H1 (cell line): ENCODE measurements at regions not wholly inside any gene's neighbourhood (a gene's known extent, or its start where the extent isn't known, plus 50 kb on each side); places are given as distances from the start of the nearest gene placed in this dataset.

Experiments
- CTCF ChIA-PET: fragments of 300-600 bp; sonication (Branson Sonifier 250); formaldehyde crosslinking; loops from one replicate; lab custom pipeline; 2021; ENCODE audit not compliant: partially characterized antibody; lab: Charles Lee
- POLR2A ChIA-PET: fragments of 300-600 bp; sonication (Branson Sonifier 250); formaldehyde crosslinking; loops from one replicate; lab custom pipeline; 2021; ENCODE audit warnings: inconsistent platforms; ENCODE audit not compliant: partially characterized antibody; lab: Charles Lee
- DNase-seq, 2 experiments: peaks; one replicate each; pipeline versions ENCODE4 v3.0.0 to v3.0.0-alpha.2; 2010 to 2022; ENCODE audit warnings: low spot score in 2 of 2, low read depth in 1 of 2, mixed read lengths in 1 of 2
- FAIRE-seq: peaks from 2 replicates; lab custom pipeline; 2011; peaks lifted over from hg19 to GRCh38; lab: Jason Lieb, UNC
- H2AFZ ChIP-seq: 2 replicates; pipeline ENCODE4 v1.8.1; 2012; ENCODE audit warnings: low read length, inconsistent platforms
- H2AK5ac ChIP-seq: 2 replicates; pipeline ENCODE4 v1.6.1; 2013; ENCODE audit warnings: low read depth, low read length
- H2BK120ac ChIP-seq: replicated peaks from 2 replicates; pipeline ENCODE3; 2013; ENCODE audit warnings: low read depth, low read length, inconsistent platforms
- H2BK12ac ChIP-seq: 2 replicates; pipeline ENCODE4 v1.6.1; 2013; ENCODE audit warnings: low read depth, low read length
- H2BK15ac ChIP-seq: 2 replicates; pipeline ENCODE4 v1.6.1; 2013; ENCODE audit warnings: low read length
- H2BK20ac ChIP-seq: 2 replicates; pipeline ENCODE4 v1.6.1; 2013; ENCODE audit warnings: low read length
- H2BK5ac ChIP-seq: 2 replicates; pipeline ENCODE4 v1.6.1; 2013; ENCODE audit warnings: low read depth, low read length
- H3K14ac ChIP-seq: 2 replicates; pipeline ENCODE4 v1.6.1; 2013; ENCODE audit warnings: inconsistent platforms; ENCODE audit not compliant: insufficient read length
- H3K18ac ChIP-seq: 2 replicates; pipeline ENCODE4 v1.6.1; 2013; ENCODE audit warnings: low read length; ENCODE audit errors: extremely low read depth
- H3K23ac ChIP-seq: 2 replicates; pipeline ENCODE4 v1.6.1; 2013; ENCODE audit warnings: inconsistent platforms; ENCODE audit not compliant: insufficient read length
- H3K23me2 ChIP-seq: 2 replicates; pipeline ENCODE4 v1.6.1; 2013; ENCODE audit warnings: low read depth, low read length
- H3K27ac ChIP-seq: 2 replicates; pipeline ENCODE4 v1.6.1; 2011; ENCODE audit warnings: low read depth, low read length, inconsistent platforms
- H3K27me3 ChIP-seq, 4 experiments: replicated peaks in 1 of 4; 1 replicate in 1 of 4; 2 replicates in 3 of 4; pipeline versions ENCODE4 v1.6.1 to v1.8.1; 2011 to 2013; ENCODE audit warnings: low read length in 3 of 4, mild to moderate bottlenecking in 3 of 4, inconsistent platforms in 2 of 4, mixed read lengths in 2 of 4, moderate library complexity in 1 of 4; ENCODE audit not compliant: control insufficient read depth in 3 of 4, insufficient read depth in 3 of 4; ENCODE audit errors: extremely low read depth in 1 of 4
- H3K36me3 ChIP-seq, 4 experiments: 2 replicates each; pipeline versions ENCODE4 v1.6.1 to v1.8.1; 2011 to 2013; ENCODE audit warnings: mild to moderate bottlenecking in 4 of 4, low read length in 3 of 4, moderate library complexity in 2 of 4, control low read depth in 1 of 4, inconsistent platforms in 1 of 4; ENCODE audit not compliant: insufficient read depth in 4 of 4, control insufficient read depth in 2 of 4
- H3K4ac ChIP-seq: replicated peaks from 2 replicates; pipeline ENCODE3; 2013; ENCODE audit warnings: low read length, low read depth, mixed read lengths, inconsistent platforms; ENCODE audit not compliant: insufficient read length
- H3K4me1 ChIP-seq, 4 experiments: replicated peaks in 1 of 4; 1 replicate in 1 of 4; 2 replicates in 3 of 4; pipeline versions ENCODE4 v1.6.1 to v1.8.1; 2011 to 2013; ENCODE audit warnings: low read length in 3 of 4, inconsistent platforms in 2 of 4, mixed read lengths in 1 of 4; ENCODE audit not compliant: insufficient read depth in 4 of 4, control insufficient read depth in 3 of 4
- H3K4me2 ChIP-seq, 2 experiments: 2 replicates each; pipeline versions ENCODE4 v1.6.1 to v1.8.1; 2011 to 2013; ENCODE audit warnings: low read depth in 2 of 2, low read length in 2 of 2, control low read depth in 1 of 2, inconsistent platforms in 1 of 2, mild to moderate bottlenecking in 1 of 2; ENCODE audit not compliant: insufficient read depth in 1 of 2
- H3K4me3 ChIP-seq, 4 experiments: fragments of 200-600, 300-600 bp in 1 of 4; sonication (generic), shearing (Covaris generic), sonication (Bioruptor Twin) in 1 of 4; 2 replicates each; pipeline versions ENCODE4 v1.5.1 to v1.8.1; 2011 to 2016; ENCODE audit warnings: low read length in 4 of 4, low read depth in 3 of 4, control low read depth in 2 of 4, inconsistent platforms in 2 of 4, mild to moderate bottlenecking in 2 of 4, mixed read lengths in 1 of 4, moderate library complexity in 1 of 4; ENCODE audit not compliant: insufficient read depth in 2 of 4; ENCODE audit errors: extremely low read depth in 1 of 4
- H3K56ac ChIP-seq: replicated peaks from 2 replicates; pipeline ENCODE3; 2013; ENCODE audit warnings: low read depth, mild to moderate bottlenecking, mixed read lengths, low read length, inconsistent platforms; ENCODE audit not compliant: insufficient read length
- H3K79me1 ChIP-seq: 2 replicates; pipeline ENCODE4 v1.6.1; 2013; ENCODE audit warnings: low read depth, low read length, control low read depth
- H3K79me2 ChIP-seq, 2 experiments: 2 replicates each; pipeline versions ENCODE4 v1.6.1 to v1.8.1; 2012 to 2013; ENCODE audit warnings: low read length in 2 of 2, mild to moderate bottlenecking in 2 of 2, inconsistent platforms in 1 of 2; ENCODE audit not compliant: insufficient read depth in 2 of 2, control insufficient read depth in 1 of 2
- H3K9ac ChIP-seq, 4 experiments: replicated peaks in 1 of 4; 1 replicate in 1 of 4; 2 replicates in 3 of 4; pipeline versions ENCODE4 v1.6.1 to v1.8.1; 2011 to 2013; ENCODE audit warnings: low read depth in 3 of 4, low read length in 3 of 4, control low read depth in 2 of 4, mild to moderate bottlenecking in 2 of 4, moderate library complexity in 2 of 4, inconsistent platforms in 1 of 4; ENCODE audit errors: extremely low read depth in 1 of 4
- H3K9me3 ChIP-seq, 2 experiments: 2 replicates each; pipeline versions ENCODE4 v1.6.1 to v1.8.1; 2012 to 2013; ENCODE audit warnings: mild to moderate bottlenecking in 2 of 2, moderate library complexity in 2 of 2, control low read depth in 1 of 2, inconsistent platforms in 1 of 2, low read depth in 1 of 2, low read length in 1 of 2, mixed read lengths in 1 of 2; ENCODE audit not compliant: insufficient read depth in 2 of 2
- H4K20me1 ChIP-seq, 2 experiments: replicated peaks in 1 of 2; 2 replicates each; pipeline versions ENCODE3 to v1.8.1; 2011 to 2013; ENCODE audit warnings: inconsistent platforms in 2 of 2, low read length in 2 of 2, mild to moderate bottlenecking in 1 of 2; ENCODE audit not compliant: insufficient read depth in 2 of 2, control insufficient read depth in 1 of 2
- H4K5ac ChIP-seq: 2 replicates; pipeline ENCODE4 v1.6.1; 2013; ENCODE audit warnings: low read length, low read depth, mixed read lengths, inconsistent platforms; ENCODE audit not compliant: insufficient read length
- H4K8ac ChIP-seq: 2 replicates; pipeline ENCODE4 v1.8.0; 2013; ENCODE audit warnings: mild to moderate bottlenecking, moderate library complexity, low read length, inconsistent platforms; ENCODE audit not compliant: insufficient read depth; ENCODE audit errors: extremely low read depth
- H4K91ac ChIP-seq: replicated peaks from 2 replicates; pipeline ENCODE3; 2013; ENCODE audit warnings: low read length, mixed read lengths, inconsistent platforms; ENCODE audit not compliant: insufficient read length
- GTF2F1 ChIP-seq: IDR thresholded peaks from 2 replicates; pipeline ENCODE4 v1.6.1; 2012; ENCODE audit warnings: low read depth, low read length, improper control_type of control experiment, borderline replicate concordance
- RAD21 ChIP-seq, 2 experiments: IDR thresholded peaks in 1 of 2; conservative IDR thresholded peaks in 1 of 2; 2 replicates each; pipeline ENCODE4 v1.6.1; 2011; ENCODE audit warnings: low read depth in 2 of 2, low read length in 2 of 2, improper control_type of control experiment in 1 of 2, inconsistent platforms in 1 of 2, mild to moderate bottlenecking in 1 of 2, moderate library complexity in 1 of 2
- WGBS, 2 experiments: shearing (Covaris generic) in 1 of 2; methylation state at CpG; one replicate each; pipeline versions ENCODE4 v1.1.6 to v1.1.7; 2013 to 2015; ENCODE audit warnings: low lambda C conversion rate in 2 of 2, mixed read lengths in 2 of 2, inconsistent platforms in 1 of 2, low coverage in 1 of 2, missing lambda C conversion rate in 1 of 2; ENCODE audit not compliant: insufficient replicate concordance in 2 of 2, insufficient coverage in 1 of 2, insufficient read length in 1 of 2; ENCODE audit errors: extremely low coverage in 1 of 2, missing lambda C conversion rate in 1 of 2; 5-methylcytosine and 5-hydroxymethylcytosine counted together
- TF ChIP-seq, protein P1 (sequence below), 3 experiments: IDR thresholded peaks; 1 replicate in 2 of 3; 2 replicates in 1 of 3; pipeline versions ENCODE4 v1.5.1 to v1.6.1; 2011; ENCODE audit warnings: low read length in 3 of 3, mild to moderate bottlenecking in 3 of 3, inconsistent platforms in 2 of 3, low read depth in 1 of 3, moderate library complexity in 1 of 3; ENCODE audit not compliant: insufficient read depth in 1 of 3; ENCODE audit errors: control extremely low read depth in 1 of 3

DNA sequence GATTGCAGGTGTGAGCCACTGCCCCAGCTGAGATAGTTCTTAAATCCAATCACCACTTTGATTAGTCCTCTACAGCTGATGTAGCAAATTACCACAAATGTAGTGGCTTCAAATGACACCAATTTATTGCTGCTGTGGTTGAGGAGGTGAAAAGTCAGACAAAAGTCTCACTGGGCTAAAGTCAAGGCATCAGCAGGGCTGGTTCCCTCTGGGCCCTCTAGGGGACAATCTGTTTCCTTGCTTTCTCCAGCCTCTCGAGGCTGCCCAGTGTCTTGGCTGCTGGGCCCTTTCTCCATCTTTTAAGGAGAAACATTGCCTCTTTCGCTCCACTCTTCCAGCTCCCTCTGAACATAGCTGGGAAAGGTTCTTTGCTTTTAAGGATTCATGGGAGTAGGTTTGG lies 50.5 kb upstream of the SHANK2 start:
- TF ChIP-seq, protein P1, sequence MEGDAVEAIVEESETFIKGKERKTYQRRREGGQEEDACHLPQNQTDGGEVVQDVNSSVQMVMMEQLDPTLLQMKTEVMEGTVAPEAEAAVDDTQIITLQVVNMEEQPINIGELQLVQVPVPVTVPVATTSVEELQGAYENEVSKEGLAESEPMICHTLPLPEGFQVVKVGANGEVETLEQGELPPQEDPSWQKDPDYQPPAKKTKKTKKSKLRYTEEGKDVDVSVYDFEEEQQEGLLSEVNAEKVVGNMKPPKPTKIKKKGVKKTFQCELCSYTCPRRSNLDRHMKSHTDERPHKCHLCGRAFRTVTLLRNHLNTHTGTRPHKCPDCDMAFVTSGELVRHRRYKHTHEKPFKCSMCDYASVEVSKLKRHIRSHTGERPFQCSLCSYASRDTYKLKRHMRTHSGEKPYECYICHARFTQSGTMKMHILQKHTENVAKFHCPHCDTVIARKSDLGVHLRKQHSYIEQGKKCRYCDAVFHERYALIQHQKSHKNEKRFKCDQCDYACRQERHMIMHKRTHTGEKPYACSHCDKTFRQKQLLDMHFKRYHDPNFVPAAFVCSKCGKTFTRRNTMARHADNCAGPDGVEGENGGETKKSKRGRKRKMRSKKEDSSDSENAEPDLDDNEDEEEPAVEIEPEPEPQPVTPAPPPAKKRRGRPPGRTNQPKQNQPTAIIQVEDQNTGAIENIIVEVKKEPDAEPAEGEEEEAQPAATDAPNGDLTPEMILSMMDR (IDR thresholded peaks at IDR 0.05; ENCODE audit: control extremely low read depth in 1 of 3, insufficient read depth in 1 of 3, low read depth in 1 of 3, low read length in 3 of 3), result peak; percentile 2 to 34 (median 24); a peak in 3 of 4 replicates
- TF ChIP-seq GTF2F1 (no peak), RAD21 (IDR thresholded peaks at IDR 0.05 in 1 of 2, conservative IDR thresholded peaks at IDR 0.05 in 1 of 2; ENCODE audit: low read depth in 2 of 2, low read length in 2 of 2) (peak; percentile 9 to 34; a peak in 2 of 4 replicates)
- H3K18ac ChIP-seq, result no peak overlapping the region
- no peaks in the 10 kb centered on the region for H3K79me1 ChIP-seq
- H4K20me1 ChIP-seq, result no peaks in the 10 kb centered on the region
- no peak overlapping the region for H4K8ac ChIP-seq
- DNase-seq (peak in 1 of 2 experiments; percentile 37), FAIRE-seq (no peak)
- no peak overlapping the region for H2BK120ac ChIP-seq
- no peak overlapping the region for H3K14ac ChIP-seq
- H2BK20ac ChIP-seq, result no peak overlapping the region
- no peaks in the 10 kb centered on the region for H3K23me2 ChIP-seq
- no peak overlapping the region for H3K9ac ChIP-seq
- no peaks in the 10 kb centered on the region for H3K36me3 ChIP-seq
- H2BK15ac ChIP-seq, result no peak overlapping the region
- no peaks in the 10 kb centered on the region for H3K79me2 ChIP-seq
- no peak overlapping the region for H3K27ac ChIP-seq
- H3K4ac ChIP-seq, result no peak overlapping the region
- no peak overlapping the region for H2BK12ac ChIP-seq
- CTCF ChIA-PET, result interaction anchor here (0.7 to 1.6 kb wide), 5 partner anchors 14 to 242 kb away, joined by 3 to 7 read pairs (median 3); no protein-coding TSS in a partner anchor
- no peaks in the 10 kb centered on the region for H3K27me3 ChIP-seq
- H2AK5ac ChIP-seq, result no peak overlapping the region
- H2BK5ac ChIP-seq, result no peak overlapping the region
- no peak overlapping the region for H3K4me3 ChIP-seq
- H3K56ac ChIP-seq, result no peak overlapping the region
- H4K91ac ChIP-seq, result no peak overlapping the region
- POLR2A ChIA-PET, result interaction anchor here (0.8 kb wide), 1 partner anchor 18 kb away, joined by 3 read pairs; no protein-coding TSS in a partner anchor
- no peak overlapping the region for H3K4me2 ChIP-seq
- H3K9me3 ChIP-seq, result no peaks in the 10 kb centered on the region
- 85% methylated on average over 2 of the region's 2 CpGs; no CpG with 5 or more reads in 1 of the 2 experiments for WGBS, 2 experiments
- no peak overlapping the region for H2AFZ ChIP-seq
- H3K4me1 ChIP-seq, result no peaks in the 10 kb centered on the region
- no peak overlapping the region for H3K23ac ChIP-seq
- H4K5ac ChIP-seq, result no peak overlapping the region
